ENCODE measurements at regions not wholly inside any gene's neighbourhood (a gene's known extent, or its start where the extent isn't known, plus 50 kb on each side); places are given as distances from the start of the nearest gene placed in this dataset.

DNA sequence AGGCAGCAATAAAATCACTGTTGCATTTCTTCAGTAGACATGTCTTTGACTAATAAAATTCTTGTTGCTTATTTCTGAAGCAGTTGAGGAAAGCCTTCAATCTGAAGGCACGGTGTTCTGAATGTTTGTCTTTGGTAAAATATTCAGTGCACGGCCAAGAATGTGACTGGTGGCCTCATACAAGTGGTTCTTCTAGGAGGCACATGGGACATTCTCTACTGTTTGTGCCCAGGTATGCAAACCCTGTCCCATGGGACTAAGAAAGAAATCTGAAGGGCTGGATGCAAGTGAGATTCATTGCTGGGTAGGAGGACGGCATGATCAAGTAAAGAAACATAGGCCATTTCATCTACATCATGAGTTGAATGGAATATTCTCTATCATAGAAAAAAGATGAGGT, 250.6 kb upstream of the NR2F2 start:
- Histone ChIP-seq H3K9me3 (ENCODE audit: insufficient read depth, low read length, severe bottlenecking) (no peaks in the 10 kb centered on the region), H3K9ac (ENCODE audit: low read depth, low read length) (no peak overlapping the region), H3K36me3 (ENCODE audit: insufficient read depth, low read length) (no peaks in the 10 kb centered on the region), H4K20me1 (ENCODE audit: insufficient read depth, low read length) (no peaks in the 10 kb centered on the region), H3K27me3 (ENCODE audit: insufficient read depth, low read length, poor library complexity) (no peaks in the 10 kb centered on the region), H3K4me1 (ENCODE audit: insufficient read depth, low read length) (no peaks in the 10 kb centered on the region), H3K4me3 (ENCODE audit: low read depth in 1 of 2, low read length in 2 of 2) (no peak overlapping the region), H3K27ac (ENCODE audit: low read length) (no peak overlapping the region), H3K79me2 (ENCODE audit: insufficient read depth, low read length) (no peaks in the 10 kb centered on the region), H3K4me2 (ENCODE audit: insufficient read depth, low read length) (no peak overlapping the region), H2AFZ (ENCODE audit: low read depth, low read length) (no peak overlapping the region)
- TF ChIP-seq, protein P1, sequence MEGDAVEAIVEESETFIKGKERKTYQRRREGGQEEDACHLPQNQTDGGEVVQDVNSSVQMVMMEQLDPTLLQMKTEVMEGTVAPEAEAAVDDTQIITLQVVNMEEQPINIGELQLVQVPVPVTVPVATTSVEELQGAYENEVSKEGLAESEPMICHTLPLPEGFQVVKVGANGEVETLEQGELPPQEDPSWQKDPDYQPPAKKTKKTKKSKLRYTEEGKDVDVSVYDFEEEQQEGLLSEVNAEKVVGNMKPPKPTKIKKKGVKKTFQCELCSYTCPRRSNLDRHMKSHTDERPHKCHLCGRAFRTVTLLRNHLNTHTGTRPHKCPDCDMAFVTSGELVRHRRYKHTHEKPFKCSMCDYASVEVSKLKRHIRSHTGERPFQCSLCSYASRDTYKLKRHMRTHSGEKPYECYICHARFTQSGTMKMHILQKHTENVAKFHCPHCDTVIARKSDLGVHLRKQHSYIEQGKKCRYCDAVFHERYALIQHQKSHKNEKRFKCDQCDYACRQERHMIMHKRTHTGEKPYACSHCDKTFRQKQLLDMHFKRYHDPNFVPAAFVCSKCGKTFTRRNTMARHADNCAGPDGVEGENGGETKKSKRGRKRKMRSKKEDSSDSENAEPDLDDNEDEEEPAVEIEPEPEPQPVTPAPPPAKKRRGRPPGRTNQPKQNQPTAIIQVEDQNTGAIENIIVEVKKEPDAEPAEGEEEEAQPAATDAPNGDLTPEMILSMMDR (IDR thresholded peaks at IDR 0.05; ENCODE audit: borderline replicate concordance, extremely low read depth, low read length, poor library complexity, severe bottlenecking), result no peak
- TF ChIP-seq EZH2 (IDR thresholded peaks at IDR 0.05; ENCODE audit: borderline replicate concordance, low read depth, low read length, severe bottlenecking), result no peak
- ATAC-seq (ENCODE audit: insufficient read depth, low read depth), result no peak
- no peak for DNase-seq

DNA sequence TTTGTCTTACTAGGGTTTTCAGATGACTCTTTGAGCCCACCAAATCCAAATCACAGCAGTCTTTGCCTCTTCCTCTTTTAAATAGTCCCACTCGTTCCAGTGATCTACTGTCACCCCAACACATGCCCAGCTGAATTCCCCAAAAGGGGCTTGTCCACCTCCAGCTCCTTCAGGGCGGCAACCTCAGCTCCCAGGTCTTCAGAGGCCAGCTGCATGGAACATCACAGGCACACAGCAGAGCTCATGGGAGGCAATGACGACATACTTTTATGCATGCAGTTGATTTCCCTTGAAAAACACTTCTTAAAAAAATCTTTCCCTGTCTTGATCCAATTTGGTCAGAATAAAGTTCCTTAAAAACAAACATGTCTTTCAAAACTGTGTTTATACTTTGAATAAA, 244.3 kb upstream of the NR2F2 start:
- no peaks in the 10 kb centered on the region for H3K27me3 ChIP-seq (ENCODE audit: insufficient read depth, low read length, poor library complexity)
- H2AFZ ChIP-seq (ENCODE audit: low read depth, low read length), result no peak overlapping the region
- no peak overlapping the region for H3K4me3 ChIP-seq (ENCODE audit: low read depth in 1 of 2, low read length in 2 of 2)
- no peak overlapping the region for H3K9ac ChIP-seq (ENCODE audit: low read depth, low read length)
- H3K4me1 ChIP-seq (ENCODE audit: insufficient read depth, low read length), result no peaks in the 10 kb centered on the region
- no peak overlapping the region for H3K27ac ChIP-seq (ENCODE audit: low read length)
- H4K20me1 ChIP-seq (ENCODE audit: insufficient read depth, low read length), result no peaks in the 10 kb centered on the region
- H3K4me2 ChIP-seq (ENCODE audit: insufficient read depth, low read length), result no peak overlapping the region
- no peaks in the 10 kb centered on the region for H3K79me2 ChIP-seq (ENCODE audit: insufficient read depth, low read length)
- DNase-seq (no peak), ATAC-seq (ENCODE audit: insufficient read depth, low read depth) (no peak)
- H3K9me3 ChIP-seq (ENCODE audit: insufficient read depth, low read length, severe bottlenecking), result no peaks in the 10 kb centered on the region
- TF ChIP-seq EZH2 (IDR thresholded peaks at IDR 0.05; ENCODE audit: borderline replicate concordance, low read depth, low read length, severe bottlenecking), result no peak
- TF ChIP-seq, protein P1 (IDR thresholded peaks at IDR 0.05; ENCODE audit: borderline replicate concordance, extremely low read depth, low read length, poor library complexity, severe bottlenecking), result no peak
- H3K36me3 ChIP-seq (ENCODE audit: insufficient read depth, low read length), result no peaks in the 10 kb centered on the region

DNA sequence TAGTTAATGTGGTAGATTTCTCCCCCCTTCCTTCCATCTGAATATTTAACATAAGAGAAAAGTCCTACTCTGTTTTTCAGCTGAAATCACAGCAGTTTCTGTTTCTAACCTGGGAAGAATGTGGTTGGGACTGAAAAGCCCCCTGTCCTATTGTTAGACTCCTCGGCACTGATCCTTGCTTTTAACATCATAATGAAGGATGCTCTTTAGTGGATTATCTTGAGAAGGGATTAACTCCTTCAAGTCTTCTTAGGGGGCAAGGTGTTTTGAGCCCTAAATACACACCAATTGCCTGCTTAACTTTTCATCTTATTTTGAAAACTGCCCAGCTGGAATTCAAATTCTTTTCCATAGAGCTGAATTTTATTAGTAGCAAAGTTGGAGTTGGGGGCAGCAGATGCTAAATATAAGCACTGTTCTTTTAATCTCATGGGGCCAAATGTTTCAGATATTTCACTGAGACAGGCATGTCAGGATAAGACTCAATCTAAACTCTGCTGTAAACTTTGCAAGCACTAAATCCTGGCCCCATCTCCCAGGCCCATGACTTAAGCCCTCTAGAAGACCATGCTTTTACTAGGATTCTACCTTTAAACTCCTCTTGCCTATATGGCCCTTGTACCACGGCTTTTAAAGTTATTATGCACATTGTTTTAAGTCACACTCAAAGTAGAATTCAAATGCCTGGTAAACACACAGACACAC, 243.2 kb upstream of the NR2F2 start:
- Histone ChIP-seq H3K36me3 (ENCODE audit: insufficient read depth, low read length) (no peaks in the 10 kb centered on the region), H4K20me1 (ENCODE audit: insufficient read depth, low read length) (no peaks in the 10 kb centered on the region), H3K4me2 (ENCODE audit: insufficient read depth, low read length) (no peak overlapping the region), H2AFZ (ENCODE audit: low read depth, low read length) (no peak overlapping the region), H3K79me2 (ENCODE audit: insufficient read depth, low read length) (no peaks in the 10 kb centered on the region), H3K27me3 (ENCODE audit: insufficient read depth, low read length, poor library complexity) (no peaks in the 10 kb centered on the region), H3K4me3 (ENCODE audit: low read depth in 1 of 2, low read length in 2 of 2) (no peak overlapping the region), H3K9ac (ENCODE audit: low read depth, low read length) (no peak overlapping the region), H3K4me1 (ENCODE audit: insufficient read depth, low read length) (no peaks in the 10 kb centered on the region), H3K27ac (ENCODE audit: low read length) (no peak overlapping the region), H3K9me3 (ENCODE audit: insufficient read depth, low read length, severe bottlenecking) (no peaks in the 10 kb centered on the region)
- ATAC-seq (ENCODE audit: insufficient read depth, low read depth) (no peak), DNase-seq (no peak)
- TF ChIP-seq, protein P1 (IDR thresholded peaks at IDR 0.05; ENCODE audit: borderline replicate concordance, extremely low read depth, low read length, poor library complexity, severe bottlenecking), result no peak
- no peak for TF ChIP-seq EZH2 (IDR thresholded peaks at IDR 0.05; ENCODE audit: borderline replicate concordance, low read depth, low read length, severe bottlenecking)
